B cell (primary cell): ENCODE measurements at regions not wholly inside any gene's neighbourhood (a gene's known extent, or its start where the extent isn't known, plus 50 kb on each side); places are given as distances from the start of the nearest gene placed in this dataset.

Experiments
- ATAC-seq: fragments of 200-7000 bp; cut with Tn5 transposase; one replicate; pipeline ENCODE4 v1.10.0; 2021; ENCODE audit warnings: low read depth, mild to moderate bottlenecking, moderate number of reproducible peaks, moderate library complexity
- CTCF ChIA-PET: fragments of 350-600 bp; sonication (Branson Sonifier 250); formaldehyde crosslinking; loops from one replicate; lab custom pipeline; 2021; ENCODE audit warnings: antibody characterized with exemption, inconsistent platforms; lab: Charles Lee
- POLR2A ChIA-PET: fragments of 350-600 bp; sonication (Branson Sonifier 250); formaldehyde crosslinking; loops from one replicate; lab custom pipeline; 2021; ENCODE audit warnings: antibody characterized with exemption; lab: Charles Lee
- DNase-seq: peaks from one replicate; pipeline ENCODE4 v3.0.0; 2013
- H2AFZ ChIP-seq: 2 replicates; pipeline ENCODE4 v1.6.1; 2012; ENCODE audit warnings: mild to moderate bottlenecking, low read depth, low read length; ENCODE audit not compliant: insufficient read depth, poor library complexity, severe bottlenecking
- H3K27ac ChIP-seq, 2 donors: 1 replicate in 1 of 2; 2 replicates in 1 of 2; pipeline ENCODE4 v1.5.1; 2012 to 2013; ENCODE audit warnings: low read length in 2 of 2, mild to moderate bottlenecking in 2 of 2, moderate library complexity in 1 of 2
- H3K27me3 ChIP-seq, 4 experiments: fragments of 200-600 bp in 1 of 4; sonication (generic) in 1 of 4; replicated peaks in 1 of 4; 1 replicate in 2 of 4; 2 replicates in 2 of 4; pipeline versions ENCODE4 v1.6.1 to v1.7.0; 2013 to 2016; ENCODE audit warnings: low read length in 3 of 4, mild to moderate bottlenecking in 2 of 4, mixed read lengths in 1 of 4, moderate library complexity in 1 of 4; ENCODE audit not compliant: insufficient read depth in 4 of 4, control insufficient read depth in 3 of 4; ENCODE audit errors: control extremely low read depth in 1 of 4
- H3K36me3 ChIP-seq, 2 experiments: replicated peaks in 1 of 2; 1 replicate in 1 of 2; 2 replicates in 1 of 2; pipeline versions ENCODE4 v1.6.1 to v1.7.1; 2013; ENCODE audit warnings: low read length in 1 of 2; ENCODE audit not compliant: insufficient read depth in 2 of 2, control insufficient read depth in 1 of 2; ENCODE audit errors: control extremely low read depth in 1 of 2, extremely low read depth in 1 of 2
- H3K4me1 ChIP-seq, 2 donors: fragments of 200-600 bp in 1 of 2; sonication (generic) in 1 of 2; 1 replicate in 1 of 2; 2 replicates in 1 of 2; pipeline versions ENCODE4 v1.5.1 to v1.6.1; 2013 to 2017; ENCODE audit warnings: low read length in 2 of 2; ENCODE audit not compliant: control insufficient read depth in 2 of 2, insufficient read depth in 2 of 2
- H3K4me2 ChIP-seq: replicated peaks from 2 replicates; pipeline ENCODE3; 2012; ENCODE audit warnings: mild to moderate bottlenecking, low read depth, low read length; ENCODE audit not compliant: poor library complexity, severe bottlenecking
- H3K4me3 ChIP-seq, 5 experiments: fragments of 200-600 bp in 1 of 5; sonication (generic) in 1 of 5; 1 replicate in 3 of 5; 2 replicates in 2 of 5; pipeline versions ENCODE4 v1.5.1 to v1.7.0; 2011 to 2016; ENCODE audit warnings: low read length in 4 of 5, mild to moderate bottlenecking in 4 of 5, low read depth in 2 of 5, control low read depth in 1 of 5, moderate library complexity in 1 of 5; ENCODE audit not compliant: insufficient read depth in 1 of 5; ENCODE audit errors: control extremely low read depth in 1 of 5, extremely low read depth in 1 of 5
- H3K79me2 ChIP-seq: fragments of 200-600 bp; sonication (generic); one replicate; pipeline ENCODE4 v1.6.0; 2016; ENCODE audit warnings: low read length; ENCODE audit not compliant: control insufficient read depth, insufficient read depth
- H3K9ac ChIP-seq: fragments of 200-600 bp; sonication (generic); 2 replicates; pipeline ENCODE4 v1.6.1; 2017; ENCODE audit warnings: mild to moderate bottlenecking, low read length, moderate library complexity
- H3K9me3 ChIP-seq, 3 donors: one replicate each; pipeline versions ENCODE4 v1.6.1 to v1.7.1; 2013; ENCODE audit warnings: low read length in 2 of 3; ENCODE audit not compliant: control insufficient read depth in 2 of 3, insufficient read depth in 1 of 3; ENCODE audit errors: control extremely low read depth in 1 of 3
- H4K20me1 ChIP-seq: 2 replicates; pipeline ENCODE4 v1.6.0; 2012; ENCODE audit warnings: mild to moderate bottlenecking, low read length; ENCODE audit not compliant: insufficient read depth, control insufficient read depth, poor library complexity, severe bottlenecking
- H3K27ac Mint-ChIP-seq: one replicate; pipeline ENCODE4 v1.8.0; 2021; ENCODE audit warnings: mixed read lengths
- H3K27me3 Mint-ChIP-seq: one replicate; pipeline ENCODE4 v1.8.0; 2021; ENCODE audit warnings: mixed read lengths
- H3K4me1 Mint-ChIP-seq: one replicate; pipeline ENCODE4 v1.8.0; 2021; ENCODE audit warnings: mixed read lengths
- H3K4me3 Mint-ChIP-seq: one replicate; pipeline ENCODE4 v1.8.0; 2021; ENCODE audit warnings: mixed read lengths
- H3K9me3 Mint-ChIP-seq: one replicate; pipeline ENCODE4 v1.8.0; 2022; ENCODE audit warnings: mixed read lengths; ENCODE audit not compliant: insufficient read depth
- CTCF ChIP-seq: fragments of 200-600 bp; IDR thresholded peaks from one replicate; pipeline ENCODE4 v1.8.0; 2022; ENCODE audit warnings: antibody characterized with exemption, mild to moderate bottlenecking
- EZH2 ChIP-seq: IDR thresholded peaks from 2 replicates; pipeline ENCODE4 v1.6.1; 2012; ENCODE audit warnings: borderline replicate concordance, low read depth, mild to moderate bottlenecking, moderate library complexity, low read length; ENCODE audit not compliant: insufficient read depth, poor library complexity, severe bottlenecking
- WGBS: methylation state at CpG from one replicate; pipeline ENCODE4 v1.1.5; 2013; ENCODE audit warnings: missing lambda C conversion rate; ENCODE audit not compliant: insufficient coverage; 5-methylcytosine and 5-hydroxymethylcytosine counted together
- intact Hi-C: fragments of 100-400 bp; cut with micrococcal nuclease; formaldehyde crosslinking; loops from one replicate; pipeline ENCODE4 v1.10.0; 2022

- H3K36me3 ChIP-seq, result no peaks in the 10 kb centered on the region
- no peaks in the 10 kb centered on the region for H3K27me3 ChIP-seq
- WGBS, result 97% methylated on average over 9 of the region's 11 CpGs
- H2AFZ ChIP-seq, result no peak overlapping the region
- no peaks in the 10 kb centered on the region for H3K79me2 ChIP-seq
- H3K27ac ChIP-seq, result no peak overlapping the region
- ATAC-seq (no peak), DNase-seq (no peak)
- no peak overlapping the region for H3K4me3 ChIP-seq
- Mint-ChIP-seq H3K4me3 (no peak overlapping the region), H3K4me1 (no peaks in the 10 kb centered on the region), H3K27me3 (peaks cover under 1% of the 10 kb centered on the region), H3K9me3 (peaks cover 2% of the 10 kb centered on the region), H3K27ac (no peak overlapping the region)
- H3K9me3 ChIP-seq, result peaks cover 0 to 3% (median 0%) of the 10 kb centered on the region in 3 donors
- no peaks in the 10 kb centered on the region for H4K20me1 ChIP-seq
- no peaks in the 10 kb centered on the region for H3K4me1 ChIP-seq
- ChIA-PET CTCF (no interaction called here), POLR2A (no interaction called here)
- intact Hi-C loops, result no loop called here
- no peak overlapping the region for H3K9ac ChIP-seq
- no peak for TF ChIP-seq EZH2
- TF ChIP-seq CTCF, result no peak
- H3K4me2 ChIP-seq, result no peak overlapping the region
Observed at GRCh38 chr5:179470201-179470600, 80.2 kb upstream of the RUFY1 start.

- no peak for ATAC-seq
- no peak overlapping the region for H3K4me3 ChIP-seq
- intact Hi-C loops, result no loop called here
- no peak overlapping the region for H2AFZ ChIP-seq
- POLR2A ChIA-PET, result no interaction called here
- no peaks in the 10 kb centered on the region for H3K27me3 ChIP-seq
- peaks cover 0 to 8% (median 0%) of the 10 kb centered on the region in 3 donors for H3K9me3 ChIP-seq
- no peak overlapping the region for H3K4me2 ChIP-seq
- Mint-ChIP-seq H3K27me3 (no peaks in the 10 kb centered on the region), H3K9me3 (peaks cover 2% of the 10 kb centered on the region), H3K4me3 (no peak overlapping the region), H3K27ac (no peak overlapping the region), H3K4me1 (no peaks in the 10 kb centered on the region)
- no peaks in the 10 kb centered on the region for H3K36me3 ChIP-seq
- no peak for DNase-seq
- no peaks in the 10 kb centered on the region for H4K20me1 ChIP-seq
- H3K9ac ChIP-seq, result no peak overlapping the region
- 66% methylated on average over 6 of the region's 8 CpGs for WGBS
- H3K79me2 ChIP-seq, result no peaks in the 10 kb centered on the region
- H3K27ac ChIP-seq, result no peak overlapping the region
- CTCF ChIA-PET, result no interaction called here
- no peaks in the 10 kb centered on the region for H3K4me1 ChIP-seq
- no peak for TF ChIP-seq EZH2
- no peak for TF ChIP-seq CTCF
Observed at GRCh38 chr5:179468696-179469095, 81.7 kb upstream of the RUFY1 start.
